AG04449 (cell line): ENCODE measurements at regions not wholly inside any gene's neighbourhood (a gene's known extent, or its start where the extent isn't known, plus 50 kb on each side); places are given as distances from the start of the nearest gene placed in this dataset.

Experiments
- CTCF ChIA-PET: fragments of 350-600 bp; formaldehyde crosslinking; extraction: SDS; loops from one replicate; lab custom pipeline; 2021; ENCODE audit warnings: antibody characterized with exemption; lab: Yijun Ruan, JAX
- POLR2A ChIA-PET: fragments of 400-600, 350-600 bp; formaldehyde crosslinking; extraction: SDS; loops from one replicate; lab custom pipeline; 2020; ENCODE audit warnings: antibody characterized with exemption, inconsistent platforms; lab: Yijun Ruan, JAX
- DNase-seq: peaks from one replicate; pipeline ENCODE4 v3.0.0-alpha.2; 2010; ENCODE audit warnings: low read depth, low spot score
- H3K4me3 ChIP-seq: 2 replicates; pipeline ENCODE4 v1.5.1; 2011; ENCODE audit warnings: low read depth, mild to moderate bottlenecking, control low read depth, low read length
- TF ChIP-seq, protein P1 (sequence below): IDR thresholded peaks from one replicate; pipeline ENCODE4 v1.5.1; 2011; ENCODE audit warnings: mild to moderate bottlenecking, moderate library complexity, low read length, control low read depth, inconsistent platforms; ENCODE audit not compliant: insufficient read depth; ENCODE audit errors: missing control alignments

DNA sequence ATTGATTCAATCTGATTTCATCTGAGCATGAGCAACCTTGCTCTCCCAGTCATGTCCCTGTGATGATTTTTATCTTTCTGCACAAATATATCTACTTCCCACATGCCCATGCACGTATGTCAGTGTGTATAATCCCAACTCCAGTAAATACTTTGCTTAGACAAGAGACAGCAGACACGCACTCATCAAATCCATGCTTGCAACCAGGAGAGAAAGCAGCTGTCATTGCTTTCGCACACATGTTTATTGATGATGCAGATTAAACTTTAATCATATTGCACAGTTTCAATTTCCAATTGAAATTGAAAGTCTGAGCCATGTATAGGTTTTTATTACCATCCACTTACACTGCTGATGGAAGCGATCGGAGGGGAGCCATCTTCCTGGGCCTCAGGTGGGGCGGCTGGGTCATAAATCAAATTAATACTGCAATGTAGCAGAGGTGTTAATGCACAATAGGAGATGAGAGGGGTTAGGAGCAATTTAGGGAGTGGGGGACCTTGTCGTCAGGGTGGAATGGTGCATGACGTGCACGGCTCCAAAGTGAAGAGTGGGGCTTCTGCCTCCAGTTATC, 68.6 kb upstream of the SRRM4 start:
- TF ChIP-seq, protein P1, sequence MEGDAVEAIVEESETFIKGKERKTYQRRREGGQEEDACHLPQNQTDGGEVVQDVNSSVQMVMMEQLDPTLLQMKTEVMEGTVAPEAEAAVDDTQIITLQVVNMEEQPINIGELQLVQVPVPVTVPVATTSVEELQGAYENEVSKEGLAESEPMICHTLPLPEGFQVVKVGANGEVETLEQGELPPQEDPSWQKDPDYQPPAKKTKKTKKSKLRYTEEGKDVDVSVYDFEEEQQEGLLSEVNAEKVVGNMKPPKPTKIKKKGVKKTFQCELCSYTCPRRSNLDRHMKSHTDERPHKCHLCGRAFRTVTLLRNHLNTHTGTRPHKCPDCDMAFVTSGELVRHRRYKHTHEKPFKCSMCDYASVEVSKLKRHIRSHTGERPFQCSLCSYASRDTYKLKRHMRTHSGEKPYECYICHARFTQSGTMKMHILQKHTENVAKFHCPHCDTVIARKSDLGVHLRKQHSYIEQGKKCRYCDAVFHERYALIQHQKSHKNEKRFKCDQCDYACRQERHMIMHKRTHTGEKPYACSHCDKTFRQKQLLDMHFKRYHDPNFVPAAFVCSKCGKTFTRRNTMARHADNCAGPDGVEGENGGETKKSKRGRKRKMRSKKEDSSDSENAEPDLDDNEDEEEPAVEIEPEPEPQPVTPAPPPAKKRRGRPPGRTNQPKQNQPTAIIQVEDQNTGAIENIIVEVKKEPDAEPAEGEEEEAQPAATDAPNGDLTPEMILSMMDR: no peak
- no peak for DNase-seq
- H3K4me3 ChIP-seq: no peak overlapping the region
- ChIA-PET CTCF (no interaction called here), POLR2A (no interaction called here)

DNA sequence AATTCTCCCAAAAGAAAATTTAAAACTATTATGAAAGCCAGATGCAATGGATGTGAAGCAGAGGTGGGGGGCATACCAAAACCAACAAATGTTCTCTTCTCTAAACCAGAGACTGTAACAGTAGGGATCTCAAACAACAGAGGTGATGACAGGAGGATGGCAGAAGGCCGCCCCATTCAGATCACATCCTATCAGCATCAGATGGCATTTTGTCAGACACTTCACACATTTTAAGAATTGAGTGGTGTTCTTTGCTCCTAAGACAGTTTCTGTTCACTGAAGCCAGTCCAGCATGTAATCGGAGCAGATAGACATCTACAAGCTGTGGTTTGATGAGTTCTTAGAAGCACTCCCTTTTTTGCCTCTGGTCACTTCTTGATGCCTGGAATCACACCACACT, 59.6 kb upstream of the SRRM4 start:
- ChIA-PET CTCF (no interaction called here), POLR2A (no interaction called here)
- H3K4me3 ChIP-seq: no peak overlapping the region
- TF ChIP-seq, protein P1: no peak
- no peak for DNase-seq

DNA sequence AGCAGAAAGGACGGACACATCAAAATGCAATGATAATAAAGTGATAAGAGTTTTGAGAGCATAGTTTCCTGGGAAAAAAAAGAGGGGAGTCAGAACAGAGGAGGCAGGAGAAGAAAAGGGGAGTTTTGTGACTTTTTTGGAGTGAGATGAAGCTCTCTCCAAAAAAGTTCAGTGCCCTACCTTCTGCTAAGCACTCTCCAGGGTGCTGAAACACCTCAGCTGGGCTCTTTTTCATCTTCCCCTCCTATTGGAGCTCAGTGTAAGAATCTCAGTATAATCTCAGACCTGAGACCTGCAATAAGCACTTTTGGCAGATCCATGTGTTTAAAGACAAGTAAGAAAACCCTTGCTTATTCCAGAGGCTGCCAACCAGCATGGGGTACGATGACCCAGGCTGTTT, 58.9 kb upstream of the SRRM4 start:
- ChIA-PET CTCF (no interaction called here), POLR2A (no interaction called here)
- H3K4me3 ChIP-seq: no peak overlapping the region
- DNase-seq: no peak
- TF ChIP-seq, protein P1: no peak

DNA sequence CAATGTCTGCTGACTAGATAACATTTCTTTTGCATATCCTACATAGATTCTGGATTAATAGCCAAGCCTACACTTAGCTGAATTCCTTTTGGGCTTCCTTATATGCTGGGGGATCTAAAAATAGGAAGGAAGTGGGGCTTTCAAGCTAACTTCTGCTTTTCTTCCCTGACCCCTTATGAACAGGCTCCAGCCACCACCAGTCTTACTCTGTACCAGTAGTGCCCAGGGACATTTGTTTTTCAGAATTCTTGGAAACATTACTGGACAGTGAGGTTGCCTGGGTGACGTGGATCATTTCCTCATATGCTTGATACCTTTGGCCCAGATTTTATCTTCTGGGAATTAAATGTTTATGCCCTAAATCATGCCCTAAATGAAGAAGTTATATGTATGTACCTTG, 55.9 kb upstream of the SRRM4 start:
- H3K4me3 ChIP-seq: no peak overlapping the region
- POLR2A ChIA-PET: no interaction called here
- no peak for DNase-seq
- CTCF ChIA-PET: no interaction called here
- TF ChIP-seq, protein P1: no peak

DNA sequence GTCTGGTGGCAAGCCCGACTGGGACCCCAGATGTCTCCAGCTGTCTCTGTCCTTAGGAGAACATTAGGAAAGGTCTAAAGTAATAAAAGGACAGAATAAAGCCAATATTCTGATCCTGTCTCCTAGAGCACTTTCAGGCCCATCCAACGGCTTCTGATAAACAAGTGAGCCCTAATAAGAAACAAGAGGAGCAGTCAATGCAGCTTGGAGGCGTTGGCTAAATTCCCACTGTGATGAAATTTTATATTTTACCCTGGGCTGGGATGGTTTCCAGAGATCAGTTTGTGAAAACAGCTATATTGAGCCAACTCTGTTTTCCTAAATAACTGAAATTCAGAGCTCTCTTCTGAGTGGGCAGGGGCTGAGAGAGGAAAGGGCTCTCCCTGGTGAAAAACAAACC, 55.5 kb upstream of the SRRM4 start:
- no peak for DNase-seq
- ChIA-PET POLR2A (no interaction called here), CTCF (no interaction called here)
- TF ChIP-seq, protein P1: no peak
- no peak overlapping the region for H3K4me3 ChIP-seq
